Stimulated activated naive CD4-positive, alpha-beta T cell (primary cell): ENCODE measurements at regions not wholly inside any gene's neighbourhood (a gene's known extent, or its start where the extent isn't known, plus 50 kb on each side); places are given as distances from the start of the nearest gene placed in this dataset.

Experiments used
- DNase-seq, 6 experiments: peaks; one replicate each; lab custom pipeline; 2025; lab: John Stamatoyannopoulos, UW

DNA sequence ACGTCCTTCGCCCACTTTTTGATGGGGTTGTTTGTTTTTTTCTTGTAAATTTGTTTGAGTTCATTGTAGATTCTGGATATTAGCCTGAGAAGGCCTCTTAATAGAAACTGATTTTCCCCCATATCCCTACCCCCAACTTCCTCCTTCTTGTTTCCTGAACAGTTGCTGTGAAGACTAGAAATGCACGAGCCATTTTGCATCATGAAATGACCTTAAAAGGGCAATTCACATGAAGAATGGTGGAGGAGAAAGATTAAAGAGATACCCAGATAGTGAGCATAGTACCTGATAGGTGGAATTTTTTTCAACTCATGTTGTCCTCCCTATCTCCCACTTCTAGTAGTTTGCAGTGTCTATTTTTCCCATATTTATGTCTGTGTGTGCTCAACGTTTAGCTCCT, 55.2 kb upstream of the KCNH8 start:
- DNase-seq, result no peak

DNA sequence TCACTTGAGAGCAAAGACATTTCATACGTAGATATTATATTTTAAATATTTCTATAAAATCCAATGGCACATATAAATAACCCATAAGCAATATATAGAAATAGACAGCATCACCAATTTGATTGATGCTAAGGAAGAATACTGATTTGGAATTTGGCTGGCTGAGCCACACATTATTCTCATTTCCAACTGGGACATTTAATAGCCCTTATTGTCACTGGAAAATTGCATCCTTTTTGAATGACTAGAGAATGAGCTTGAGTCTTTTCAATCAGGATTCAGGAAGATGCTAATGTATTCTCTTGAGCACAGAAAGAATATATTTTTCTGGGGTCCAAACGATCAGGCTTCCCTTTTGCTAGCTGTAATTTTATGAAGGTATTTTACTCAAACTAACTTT, 70.9 kb upstream of the KCNH8 start:
- no peak for DNase-seq

DNA sequence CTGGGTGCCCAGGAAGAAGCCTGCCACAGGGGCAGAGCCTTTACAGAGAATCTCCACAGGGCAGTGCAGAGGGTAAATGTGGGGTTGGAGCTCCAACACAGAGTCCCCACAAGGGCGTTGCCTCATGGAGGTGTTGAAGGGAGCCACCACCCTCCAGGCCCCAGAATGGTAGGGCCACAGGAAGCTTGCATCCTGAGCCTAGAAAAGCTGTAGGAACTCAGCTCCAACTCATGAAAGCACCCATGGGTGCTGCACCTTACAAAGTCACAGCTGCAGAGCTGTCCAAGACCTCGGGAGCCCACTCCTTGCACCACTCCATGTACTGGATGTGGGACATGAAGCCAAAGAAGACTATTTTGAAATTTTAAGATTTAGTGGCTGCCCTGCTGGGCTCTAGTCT, 73.3 kb upstream of the KCNH8 start:
- DNase-seq, result no peak

DNA sequence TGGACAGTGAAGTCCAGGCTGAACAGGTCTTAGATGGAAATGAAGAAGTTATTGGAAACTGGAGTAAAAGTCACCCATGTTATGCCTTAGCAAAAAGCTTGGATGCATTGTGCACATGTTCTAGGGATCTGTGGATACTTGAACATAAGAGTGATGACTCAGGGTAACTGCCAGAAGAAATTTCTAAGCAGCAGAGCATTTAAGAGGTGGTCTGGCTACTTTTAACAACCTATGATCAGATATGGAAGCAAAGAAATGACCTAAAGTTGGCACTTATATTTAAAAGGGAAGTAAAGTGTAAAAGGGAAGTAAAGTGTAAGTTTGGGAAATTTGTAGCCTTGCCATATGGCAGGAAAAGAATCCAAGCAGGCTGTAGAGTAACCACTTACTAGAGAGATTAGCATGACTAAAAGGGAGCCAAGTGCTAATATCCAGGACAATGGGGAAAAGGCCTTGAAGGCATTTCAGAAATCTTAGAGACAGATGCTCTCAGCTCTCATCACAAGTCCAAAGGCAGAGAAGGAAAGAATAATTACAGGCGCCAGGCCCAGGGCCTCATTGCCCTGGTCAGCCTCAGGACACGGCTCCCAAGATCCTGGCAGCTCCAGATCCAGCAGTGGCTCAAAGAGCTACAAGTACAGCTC, 73.9 kb upstream of the KCNH8 start:
- DNase-seq, result no peak

DNA sequence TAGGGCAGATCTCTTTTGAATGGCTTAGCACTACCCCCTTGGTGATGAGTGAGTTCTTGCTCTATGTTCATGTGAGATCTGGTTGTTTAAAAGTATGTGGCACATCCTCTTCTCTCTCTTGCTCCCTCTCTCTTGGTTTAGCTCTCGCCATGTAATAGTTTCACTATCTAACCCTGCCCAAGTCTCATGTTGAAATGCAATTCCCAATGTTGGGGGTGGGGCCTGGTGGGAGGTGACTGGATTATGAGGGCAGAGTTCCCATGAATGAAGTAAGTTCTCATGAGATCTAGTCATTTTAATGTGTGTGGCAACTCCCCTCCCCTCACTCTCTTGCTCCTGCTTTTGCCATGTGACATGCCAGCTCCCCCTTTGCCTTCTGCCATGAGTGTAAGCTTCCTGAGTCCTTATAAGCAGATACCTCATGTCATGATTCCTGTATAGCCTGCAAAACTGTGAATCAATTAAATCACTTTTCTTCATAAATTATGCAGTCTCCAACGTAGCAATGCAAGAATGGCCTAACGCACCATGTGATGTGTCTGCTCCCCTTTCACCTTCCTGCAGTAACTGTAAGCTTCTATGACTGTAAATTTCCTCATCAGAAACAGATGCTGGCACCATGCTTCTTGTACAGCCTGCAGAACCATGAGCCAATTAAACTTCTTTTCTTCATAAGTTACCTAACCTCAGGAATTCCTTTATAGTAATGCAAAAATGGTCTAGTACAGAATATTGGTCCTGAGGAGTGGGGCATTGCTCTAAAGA, 74.8 kb upstream of the KCNH8 start:
- no peak for DNase-seq

DNA sequence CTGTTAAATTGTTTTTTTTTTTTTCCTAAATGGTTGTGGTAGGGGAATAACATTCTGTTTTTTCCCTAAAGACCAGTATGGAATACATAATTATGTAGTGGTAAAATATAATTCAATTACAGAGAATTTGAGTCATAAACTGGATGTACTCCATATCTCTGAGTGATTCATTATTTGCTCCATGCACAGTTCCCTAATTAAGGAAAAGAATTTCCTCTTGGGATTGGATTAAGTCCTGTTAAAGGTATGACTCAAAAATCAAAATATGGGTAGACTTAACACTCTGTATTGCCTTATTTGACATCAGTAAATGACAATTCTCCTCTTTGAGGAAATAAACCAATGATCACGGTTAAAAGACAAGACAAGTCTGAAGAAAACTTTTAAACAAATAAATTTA, 78.0 kb upstream of the KCNH8 start:
- DNase-seq, result no peak

DNA sequence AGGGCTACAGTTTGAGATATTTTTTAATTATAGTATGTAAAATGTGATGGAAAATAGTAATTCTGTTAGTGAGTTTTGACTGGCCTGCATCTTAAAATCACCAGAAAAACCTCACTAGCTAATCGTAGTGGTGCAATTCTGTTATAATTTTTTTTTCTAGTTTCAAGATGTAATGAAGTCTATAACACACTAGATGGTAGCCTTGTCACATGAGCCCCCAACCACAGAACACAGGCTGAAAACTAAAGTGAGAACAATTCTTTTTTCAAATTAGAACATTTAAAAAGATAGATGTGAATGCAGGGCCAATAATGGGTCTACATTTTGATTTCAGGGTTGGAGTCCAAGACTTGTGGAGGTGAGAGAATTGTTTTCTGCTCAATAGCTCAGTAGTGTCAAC, 83.3 kb upstream of the KCNH8 start:
- DNase-seq, result peak in 2 of 6 experiments; percentile 7 to 10

DNA sequence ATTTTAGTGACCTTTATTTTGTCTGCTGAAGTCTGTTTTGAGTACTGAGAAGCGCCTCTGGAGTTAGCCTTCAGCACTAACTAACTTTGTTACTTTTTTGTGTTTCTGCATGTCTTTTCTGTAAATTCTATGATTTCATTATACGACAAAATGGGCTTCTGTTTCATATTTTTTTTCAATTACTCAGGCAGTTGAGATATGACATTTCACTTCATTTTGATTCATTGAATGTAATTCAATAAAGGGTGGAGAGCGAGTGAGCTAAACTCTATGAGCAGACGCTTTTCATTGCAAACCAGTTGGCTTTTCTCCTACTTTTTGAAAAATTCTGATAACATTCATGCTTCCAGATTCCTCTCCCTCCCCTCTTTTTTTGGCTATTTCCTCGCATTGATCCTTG, 84.4 kb upstream of the KCNH8 start:
- DNase-seq, result no peak

DNA sequence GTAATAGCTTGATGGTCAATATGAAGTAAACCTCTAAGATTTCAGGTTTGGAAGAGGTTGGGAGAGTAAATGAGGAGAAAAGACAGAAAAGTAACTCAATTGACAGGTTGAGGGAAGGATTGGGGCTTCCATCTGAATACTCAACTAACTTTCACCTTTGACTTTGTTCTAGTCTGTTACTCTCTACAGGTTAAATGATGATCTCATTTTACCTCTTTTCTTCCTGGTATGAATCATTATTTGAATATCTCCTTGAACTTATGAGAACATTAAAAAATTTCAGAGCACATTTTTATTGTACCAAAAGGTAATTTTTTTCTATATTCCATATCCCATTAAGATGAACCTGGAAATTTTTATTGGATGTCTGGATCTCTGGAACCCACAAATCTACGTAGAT, 87.9 kb upstream of the KCNH8 start:
- DNase-seq, result no peak

DNA sequence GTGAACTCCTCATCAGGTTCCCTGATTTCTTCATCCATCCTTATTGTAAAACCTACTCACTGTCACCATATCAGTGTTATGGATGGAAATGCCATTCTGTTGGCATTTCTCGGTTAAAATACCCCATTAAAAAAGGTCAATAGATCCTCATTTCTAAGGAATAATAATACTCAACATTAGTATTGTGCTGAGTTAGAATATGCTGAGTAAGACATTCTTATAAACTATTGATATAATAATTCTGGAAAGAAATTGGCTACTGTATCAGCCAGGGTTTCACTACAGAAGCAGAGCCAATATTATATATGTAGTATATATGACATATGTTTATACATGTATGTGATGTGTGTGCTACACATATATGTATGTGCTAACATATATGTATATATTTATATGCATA, 95.4 kb upstream of the KCNH8 start:
- DNase-seq, result no peak

DNA sequence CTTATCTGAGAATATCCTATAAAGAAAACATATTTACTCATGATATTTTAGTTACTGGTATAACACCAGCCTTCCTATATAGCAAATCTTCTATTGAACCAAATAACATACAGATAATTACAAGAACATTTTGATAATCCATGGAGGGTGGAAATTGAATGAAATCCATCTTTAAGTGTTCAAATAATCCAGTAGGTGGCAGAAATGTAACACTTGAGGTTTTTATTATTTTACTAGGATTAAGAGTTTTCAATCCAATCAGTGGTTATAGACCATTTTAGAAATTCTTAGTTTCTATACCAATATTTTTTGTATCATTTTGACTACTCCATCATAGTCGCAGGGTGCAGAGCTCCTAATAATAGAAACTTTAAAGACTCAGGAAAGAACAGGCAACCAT, 101.9 kb upstream of the KCNH8 start:
- DNase-seq, result no peak

DNA sequence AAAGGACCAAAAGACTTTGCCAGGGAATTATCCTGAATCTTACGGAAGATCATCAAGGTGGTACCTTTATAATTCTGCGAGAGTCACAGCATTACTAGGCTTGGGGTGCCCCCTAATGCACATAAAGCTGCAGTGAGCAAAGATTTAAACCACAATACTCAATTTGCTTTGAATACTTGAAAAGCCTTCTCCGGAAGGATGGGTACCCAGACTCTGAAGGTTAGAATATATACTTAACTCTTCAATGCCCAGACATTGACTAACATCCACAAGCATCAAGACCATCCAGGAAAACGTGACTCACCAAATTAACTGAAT, 117.8 kb upstream of the KCNH8 start:
- peak in 1 of 6 experiments; percentile 11 for DNase-seq

DNA sequence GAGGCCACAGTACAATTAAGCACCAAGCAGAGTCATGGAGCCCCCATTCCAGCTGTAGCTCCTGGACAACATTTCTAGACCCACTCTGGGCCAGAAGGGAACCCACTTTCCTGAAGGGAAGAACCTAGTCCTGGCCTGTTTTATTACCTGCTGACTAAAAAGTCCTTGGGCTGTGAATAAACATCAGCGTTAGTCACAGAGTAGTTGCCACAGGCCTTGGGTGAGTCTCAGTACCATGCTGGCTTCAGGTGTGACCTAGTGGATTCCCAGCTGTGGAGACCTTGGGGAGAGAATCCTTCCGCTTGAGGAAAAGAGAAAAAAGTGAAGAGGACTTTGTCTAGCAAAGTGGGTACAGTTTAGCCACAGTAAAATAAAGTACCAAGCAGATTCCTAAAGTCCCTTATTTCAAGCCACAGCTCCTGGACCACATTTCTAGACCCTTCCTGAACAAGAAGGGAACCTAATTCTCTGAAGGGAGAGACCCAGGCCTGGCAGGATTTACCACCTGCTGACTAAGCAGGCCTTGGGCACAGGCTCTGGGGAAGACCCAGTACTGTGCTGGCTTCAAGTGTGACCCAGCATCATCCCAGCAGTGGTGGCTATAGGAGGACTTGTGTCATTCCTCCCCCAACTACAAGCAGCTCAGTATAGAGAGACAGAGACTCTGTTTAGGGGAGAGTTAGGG, 118.3 kb upstream of the KCNH8 start:
- DNase-seq, result no peak

DNA sequence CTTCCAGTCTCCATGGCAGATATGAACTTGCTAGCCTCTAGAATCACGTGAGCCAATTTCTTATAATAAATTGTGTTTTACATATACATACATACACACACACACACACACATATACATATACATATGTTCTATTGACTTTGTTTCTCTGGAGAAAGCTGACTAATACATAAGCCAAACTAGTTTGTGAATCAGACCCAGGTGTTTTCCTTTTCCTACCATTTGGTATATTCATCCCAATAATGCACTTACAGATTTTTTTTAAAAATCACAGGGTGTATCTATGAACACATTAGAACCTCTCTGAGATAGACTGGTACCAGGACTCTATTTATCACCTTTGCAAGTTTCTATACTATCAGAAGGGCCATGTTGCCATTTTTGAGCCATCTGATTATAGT, 122.9 kb upstream of the KCNH8 start:
- DNase-seq, result no peak

DNA sequence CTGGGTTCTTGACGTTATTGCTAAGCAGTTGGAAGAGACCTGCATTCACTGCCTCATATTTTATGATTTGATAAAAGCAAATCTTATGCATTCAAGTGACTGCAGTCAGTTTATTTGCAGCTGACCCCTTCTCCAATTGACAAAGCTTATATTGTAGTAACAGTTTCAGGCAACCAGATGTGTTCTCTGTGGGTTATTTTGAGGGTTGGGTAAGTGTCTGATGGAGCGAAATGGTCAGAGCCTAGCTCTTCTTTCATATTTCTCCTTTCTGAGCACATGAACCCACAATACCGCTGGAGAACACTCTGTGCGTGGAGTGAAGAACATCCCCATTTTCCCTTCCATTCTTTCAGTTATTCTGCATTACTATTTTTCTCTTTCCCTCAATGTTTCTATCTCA, 125.8 kb upstream of the KCNH8 start:
- no peak for DNase-seq

DNA sequence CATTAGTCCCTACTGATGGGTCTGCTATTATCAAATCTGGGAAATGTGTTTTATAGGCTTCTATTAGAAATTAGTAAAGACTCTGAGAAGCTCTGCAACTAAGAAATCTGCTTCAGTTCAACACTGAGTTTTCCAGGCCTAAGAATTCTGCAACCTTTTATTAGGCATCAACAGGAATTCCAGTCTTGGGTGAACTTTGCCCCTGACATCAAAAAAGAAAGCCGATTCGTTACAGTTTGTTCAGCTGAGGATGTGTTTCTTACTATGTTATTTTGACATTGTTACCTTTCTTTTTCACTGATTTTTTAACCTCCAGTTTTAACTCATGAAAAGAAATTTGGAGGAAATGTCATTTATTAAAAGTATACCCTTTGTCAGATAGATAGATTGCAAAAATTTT, 131.5 kb upstream of the KCNH8 start:
- DNase-seq, result no peak

DNA sequence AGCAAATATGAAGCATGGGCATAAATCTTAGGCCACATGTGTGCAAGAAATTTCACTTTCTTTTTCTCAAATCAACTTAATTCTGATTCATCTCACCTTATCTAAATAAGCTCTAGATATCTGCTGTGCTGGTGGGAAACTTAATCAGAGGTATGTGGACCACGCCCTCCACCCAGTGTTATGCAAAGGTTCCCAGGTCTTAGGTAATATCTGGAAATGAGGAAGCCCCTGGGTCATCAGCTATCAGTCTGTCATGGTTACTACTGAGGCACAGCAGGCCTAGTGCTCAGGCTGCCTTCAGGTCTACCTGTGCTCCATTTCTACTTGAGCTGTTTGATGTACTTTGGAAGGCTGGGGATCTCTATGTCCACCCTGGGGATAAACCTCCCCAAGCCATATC, 134.4 kb upstream of the KCNH8 start:
- no peak for DNase-seq

DNA sequence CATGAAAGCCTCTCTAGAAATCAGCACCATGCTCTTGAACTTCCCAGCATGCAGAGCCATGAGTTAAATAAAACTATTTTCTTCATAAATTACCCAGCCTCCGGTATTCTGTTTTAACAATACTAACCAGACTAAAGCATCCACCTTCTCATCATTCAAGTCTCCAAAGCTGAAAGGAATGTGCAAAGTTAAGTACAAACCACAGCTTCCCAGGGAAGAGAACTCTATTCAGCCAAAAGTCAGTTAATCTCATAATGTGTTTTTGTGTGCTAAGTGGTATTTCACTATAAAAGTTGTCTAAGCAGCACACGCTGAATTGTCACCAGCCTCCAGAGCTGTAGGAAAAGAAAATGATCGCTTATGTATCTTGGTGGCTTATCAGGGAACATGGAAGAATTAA, 135.5 kb upstream of the KCNH8 start:
- no peak for DNase-seq

DNA sequence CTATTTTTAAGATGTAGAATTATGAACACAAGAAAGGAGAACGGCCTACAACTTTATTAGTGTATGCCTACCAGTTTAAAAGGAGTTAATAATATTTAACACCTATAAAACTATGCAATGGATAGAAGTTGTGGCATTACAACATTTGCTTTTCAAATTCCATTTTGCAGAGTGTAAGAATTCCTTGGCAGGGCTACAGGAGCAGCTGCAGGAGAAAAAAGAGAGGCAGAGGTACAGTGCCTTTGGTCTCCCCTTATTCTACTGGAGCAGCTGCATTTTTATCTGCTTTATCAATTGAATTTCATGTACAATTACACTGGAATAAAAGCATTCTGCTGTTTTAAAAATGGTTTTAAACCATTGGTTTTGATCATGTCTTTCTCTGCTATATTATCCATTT, 145.7 kb upstream of the KCNH8 start:
- DNase-seq, result no peak

DNA sequence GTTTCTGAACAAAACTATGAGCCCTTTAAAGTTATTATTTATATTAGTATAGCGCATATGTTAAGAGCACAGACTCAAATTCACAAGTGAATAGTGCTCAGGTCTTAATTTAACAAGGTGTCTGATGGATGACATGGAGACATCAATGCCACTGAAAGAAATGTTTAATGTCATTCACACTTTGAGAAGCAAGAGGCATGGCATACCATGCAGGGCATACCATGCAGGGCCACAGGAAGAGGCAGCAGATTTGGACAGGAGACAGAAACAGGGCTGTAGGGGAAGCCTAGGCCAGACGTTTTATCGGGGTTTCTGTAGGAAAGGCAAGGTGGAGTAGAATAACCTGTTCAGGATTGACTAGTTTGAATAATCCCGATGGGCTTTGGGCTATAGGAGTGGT, 150.2 kb upstream of the KCNH8 start:
- DNase-seq, result no peak

DNA sequence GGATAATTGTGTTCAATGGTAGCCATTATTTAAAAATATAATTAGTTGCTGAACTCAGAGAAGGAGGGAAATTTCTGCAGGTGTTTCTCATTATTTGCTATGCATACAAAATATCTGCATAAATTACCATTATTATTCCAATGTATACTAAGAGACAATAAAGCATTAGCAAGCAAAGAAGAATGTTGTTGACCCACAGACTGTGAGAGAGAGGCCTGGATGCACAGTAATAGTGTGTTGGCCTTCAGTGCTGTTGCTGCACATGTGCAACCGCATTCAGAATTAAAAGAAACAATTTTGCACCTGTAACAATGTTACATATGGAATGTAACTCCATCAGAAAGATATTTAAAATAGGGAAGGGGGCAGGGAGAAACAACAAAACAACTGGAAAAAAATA, 155.6 kb upstream of the KCNH8 start:
- no peak for DNase-seq

DNA sequence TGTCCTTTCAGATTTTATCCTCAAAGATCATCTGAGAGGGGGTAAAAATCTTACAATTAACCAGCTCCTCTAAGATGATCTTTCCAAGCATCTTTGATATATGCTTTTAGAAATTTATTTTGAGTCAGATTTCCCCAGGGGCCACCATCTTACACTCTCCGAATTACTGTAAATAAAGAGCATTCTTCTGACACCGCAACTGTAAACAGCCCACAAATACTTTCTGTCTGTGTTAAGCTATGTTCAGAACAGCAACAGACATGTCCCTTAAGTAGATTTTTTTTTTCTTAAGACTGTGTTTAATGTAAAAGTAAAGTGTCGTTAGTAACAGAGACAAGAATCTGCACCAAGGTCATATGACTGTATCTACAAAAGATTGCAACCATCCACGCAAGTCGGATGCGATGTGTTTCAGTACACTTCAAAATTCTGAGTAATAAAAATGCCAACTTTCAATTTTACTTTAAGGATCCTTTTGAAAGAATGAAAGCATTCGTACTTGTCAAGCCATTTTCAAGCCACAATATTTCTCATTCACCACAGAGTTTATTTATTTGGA, 159.0 kb upstream of the KCNH8 start:
- peak in 2 of 6 experiments; percentile 4 to 33 for DNase-seq

DNA sequence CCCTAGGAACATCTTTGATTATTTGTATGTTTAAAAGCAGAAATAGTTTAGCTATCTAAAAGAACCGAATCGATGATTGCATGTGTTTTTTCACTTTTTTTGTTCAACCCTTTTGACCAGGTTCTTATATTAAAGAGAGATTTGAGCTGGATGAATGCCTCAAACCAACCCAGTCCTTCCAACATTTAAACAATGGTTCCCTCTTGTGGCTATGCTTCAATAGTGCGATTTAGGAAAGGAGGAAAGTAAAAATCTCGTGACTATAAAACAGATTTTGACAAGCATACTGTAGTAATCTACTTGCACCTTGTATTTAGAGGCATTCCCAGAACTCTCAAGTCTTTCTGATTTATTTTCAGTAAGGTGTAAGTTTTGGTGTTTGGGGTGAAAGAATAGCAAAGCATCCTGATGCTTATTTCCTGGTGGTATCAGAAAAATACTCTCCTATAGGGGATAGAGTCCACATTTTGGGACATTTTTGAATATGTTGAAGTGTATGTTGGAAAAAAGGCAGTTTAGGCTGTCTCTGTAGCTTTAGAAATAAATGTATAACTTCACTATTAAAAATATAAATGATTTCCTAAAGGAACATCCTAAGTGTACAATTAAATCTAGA, 159.6 kb upstream of the KCNH8 start:
- peak in 3 of 6 experiments; percentile 15 to 67 (median 58) for DNase-seq
